ENCODE measurements at regions not wholly inside any gene's neighbourhood (a gene's known extent, or its start where the extent isn't known, plus 50 kb on each side); places are given as distances from the start of the nearest gene placed in this dataset.

DNA sequence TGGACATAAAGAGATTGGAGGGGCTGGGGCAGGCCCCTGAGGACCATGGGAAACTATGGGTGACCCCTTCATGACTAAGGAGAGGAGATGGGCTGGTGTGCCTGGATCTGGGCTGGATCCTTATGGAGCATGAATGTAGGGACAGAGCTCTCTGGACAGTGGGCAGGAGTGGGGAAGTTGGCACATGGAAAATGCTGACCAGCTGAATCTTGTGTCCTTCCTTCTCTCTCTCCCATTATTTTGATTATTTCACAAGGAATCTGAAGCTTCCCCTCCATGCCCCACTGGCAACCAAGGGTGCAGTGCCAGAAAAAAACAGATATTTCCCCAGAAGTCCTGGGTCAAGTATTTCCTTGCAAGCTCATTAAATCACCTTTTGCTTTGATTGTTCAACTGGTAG lies 175.2 kb downstream of the DHX35 start:
- TF ChIP-seq, protein P1, sequence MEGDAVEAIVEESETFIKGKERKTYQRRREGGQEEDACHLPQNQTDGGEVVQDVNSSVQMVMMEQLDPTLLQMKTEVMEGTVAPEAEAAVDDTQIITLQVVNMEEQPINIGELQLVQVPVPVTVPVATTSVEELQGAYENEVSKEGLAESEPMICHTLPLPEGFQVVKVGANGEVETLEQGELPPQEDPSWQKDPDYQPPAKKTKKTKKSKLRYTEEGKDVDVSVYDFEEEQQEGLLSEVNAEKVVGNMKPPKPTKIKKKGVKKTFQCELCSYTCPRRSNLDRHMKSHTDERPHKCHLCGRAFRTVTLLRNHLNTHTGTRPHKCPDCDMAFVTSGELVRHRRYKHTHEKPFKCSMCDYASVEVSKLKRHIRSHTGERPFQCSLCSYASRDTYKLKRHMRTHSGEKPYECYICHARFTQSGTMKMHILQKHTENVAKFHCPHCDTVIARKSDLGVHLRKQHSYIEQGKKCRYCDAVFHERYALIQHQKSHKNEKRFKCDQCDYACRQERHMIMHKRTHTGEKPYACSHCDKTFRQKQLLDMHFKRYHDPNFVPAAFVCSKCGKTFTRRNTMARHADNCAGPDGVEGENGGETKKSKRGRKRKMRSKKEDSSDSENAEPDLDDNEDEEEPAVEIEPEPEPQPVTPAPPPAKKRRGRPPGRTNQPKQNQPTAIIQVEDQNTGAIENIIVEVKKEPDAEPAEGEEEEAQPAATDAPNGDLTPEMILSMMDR (IDR thresholded peaks at IDR 0.05; ENCODE audit: control insufficient read depth, insufficient read depth, low read depth, low read length, missing control alignments): no peak
- H3K4me3 ChIP-seq (ENCODE audit: control insufficient read depth, low read depth, low read length): no peak overlapping the region
- no peak for DNase-seq (ENCODE audit: low read depth)

- H3K4me3 ChIP-seq (ENCODE audit: control insufficient read depth, low read depth, low read length): no peak overlapping the region
- no peak for DNase-seq (ENCODE audit: low read depth)
- TF ChIP-seq, protein P1 (IDR thresholded peaks at IDR 0.05; ENCODE audit: control insufficient read depth, insufficient read depth, low read depth, low read length, missing control alignments): no peak
Measured at GRCh38 chr20:39136798-39137197, 174.7 kb downstream of the DHX35 start.

GRCh38 chr20:39135885-39136544 lies 173.9 kb downstream of the DHX35 start:
- DNase-seq (ENCODE audit: low read depth): no peak
- TF ChIP-seq, protein P1 (IDR thresholded peaks at IDR 0.05; ENCODE audit: control insufficient read depth, insufficient read depth, low read depth, low read length, missing control alignments): no peak
- H3K4me3 ChIP-seq (ENCODE audit: control insufficient read depth, low read depth, low read length): no peak overlapping the region

- DNase-seq (ENCODE audit: low read depth): no peak
- no peak overlapping the region for H3K4me3 ChIP-seq (ENCODE audit: control insufficient read depth, low read depth, low read length)
- TF ChIP-seq, protein P1 (IDR thresholded peaks at IDR 0.05; ENCODE audit: control insufficient read depth, insufficient read depth, low read depth, low read length, missing control alignments): no peak
Measured at GRCh38 chr20:39133201-39133600, 171.1 kb downstream of the DHX35 start.

- H3K4me3 ChIP-seq (ENCODE audit: control insufficient read depth, low read depth, low read length): no peak overlapping the region
- TF ChIP-seq, protein P1 (IDR thresholded peaks at IDR 0.05; ENCODE audit: control insufficient read depth, insufficient read depth, low read depth, low read length, missing control alignments): no peak
- no peak for DNase-seq (ENCODE audit: low read depth)
Measured at GRCh38 chr20:39132511-39132910, 170.4 kb downstream of the DHX35 start.

DNA sequence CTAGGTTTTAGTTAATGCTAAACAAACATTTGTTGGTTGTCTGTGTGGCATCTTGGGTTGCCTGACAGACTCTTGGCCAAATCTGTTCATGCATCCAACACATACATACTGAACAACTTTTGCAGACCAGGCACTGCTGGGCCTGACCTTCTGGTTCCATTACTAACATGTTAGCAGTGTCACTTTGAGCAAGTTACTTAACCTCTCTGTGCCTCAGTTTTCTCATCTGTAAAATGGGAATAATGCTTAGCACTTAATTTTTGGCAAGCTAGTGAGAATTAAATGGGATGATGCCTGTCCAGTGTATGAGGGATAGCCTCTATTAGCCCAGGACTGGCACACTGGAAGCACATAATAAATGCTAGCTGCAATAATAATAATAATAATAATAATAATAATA lies 169.9 kb downstream of the DHX35 start:
- TF ChIP-seq, protein P1 (IDR thresholded peaks at IDR 0.05; ENCODE audit: control insufficient read depth, insufficient read depth, low read depth, low read length, missing control alignments): no peak
- DNase-seq (ENCODE audit: low read depth): no peak
- H3K4me3 ChIP-seq (ENCODE audit: control insufficient read depth, low read depth, low read length): no peak overlapping the region
